ENCODE measurements at regions not wholly inside any gene's neighbourhood (a gene's known extent, or its start where the extent isn't known, plus 50 kb on each side); places are given as distances from the start of the nearest gene placed in this dataset.

DNA sequence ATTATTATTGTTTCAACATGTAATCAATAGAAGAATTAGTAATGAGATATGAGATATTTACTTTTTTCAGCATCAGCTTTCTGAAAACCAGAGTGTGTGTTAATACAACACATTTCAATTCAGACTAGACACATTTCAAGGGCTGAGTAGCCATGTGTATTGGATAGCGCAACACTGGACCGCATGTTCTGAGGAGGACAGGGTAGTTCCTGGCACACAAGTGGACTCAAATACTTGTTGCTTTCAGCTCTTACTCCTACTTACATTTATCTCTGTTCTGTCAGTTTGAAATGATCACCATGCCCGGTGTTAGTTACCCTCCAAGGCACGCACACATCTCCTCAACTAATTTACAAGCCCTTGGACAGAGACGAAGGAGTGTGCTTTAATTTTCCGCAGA, 126.6 kb downstream of the SLC24A2 start:
- TF ChIP-seq, protein P1, sequence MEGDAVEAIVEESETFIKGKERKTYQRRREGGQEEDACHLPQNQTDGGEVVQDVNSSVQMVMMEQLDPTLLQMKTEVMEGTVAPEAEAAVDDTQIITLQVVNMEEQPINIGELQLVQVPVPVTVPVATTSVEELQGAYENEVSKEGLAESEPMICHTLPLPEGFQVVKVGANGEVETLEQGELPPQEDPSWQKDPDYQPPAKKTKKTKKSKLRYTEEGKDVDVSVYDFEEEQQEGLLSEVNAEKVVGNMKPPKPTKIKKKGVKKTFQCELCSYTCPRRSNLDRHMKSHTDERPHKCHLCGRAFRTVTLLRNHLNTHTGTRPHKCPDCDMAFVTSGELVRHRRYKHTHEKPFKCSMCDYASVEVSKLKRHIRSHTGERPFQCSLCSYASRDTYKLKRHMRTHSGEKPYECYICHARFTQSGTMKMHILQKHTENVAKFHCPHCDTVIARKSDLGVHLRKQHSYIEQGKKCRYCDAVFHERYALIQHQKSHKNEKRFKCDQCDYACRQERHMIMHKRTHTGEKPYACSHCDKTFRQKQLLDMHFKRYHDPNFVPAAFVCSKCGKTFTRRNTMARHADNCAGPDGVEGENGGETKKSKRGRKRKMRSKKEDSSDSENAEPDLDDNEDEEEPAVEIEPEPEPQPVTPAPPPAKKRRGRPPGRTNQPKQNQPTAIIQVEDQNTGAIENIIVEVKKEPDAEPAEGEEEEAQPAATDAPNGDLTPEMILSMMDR (conservative IDR thresholded peaks at IDR 0.05; ENCODE audit: low read depth, low read length), result no peak
- no peak for TF ChIP-seq EZH2 (IDR thresholded peaks at IDR 0.05; ENCODE audit: low read length, unreplicated experiment)

All from PC-3 (cell line).